ENCODE measurements at regions not wholly inside any gene's neighbourhood (a gene's known extent, or its start where the extent isn't known, plus 50 kb on each side); places are given as distances from the start of the nearest gene placed in this dataset.

GRCh38 chr11:114819028-114819427, 140.7 kb downstream of the NXPE2 start:
- Histone ChIP-seq H3K36me3 (ENCODE audit: control insufficient read depth, insufficient read depth, low read length) (no peaks in the 10 kb centered on the region), H3K27ac (ENCODE audit: low read length) (no peak overlapping the region), H3K27me3 (ENCODE audit: control insufficient read depth, insufficient read depth, low read length) (no peaks in the 10 kb centered on the region), H3K4me3 (ENCODE audit: low read depth in 2 of 2, low read length in 2 of 2) (no peak overlapping the region), H3K4me1 (ENCODE audit: control insufficient read depth, insufficient read depth, low read length) (no peaks in the 10 kb centered on the region), H3K9me3 (ENCODE audit: control insufficient read depth, insufficient read depth, low read depth, low read length) (no peaks in the 10 kb centered on the region)
- ChIA-PET POLR2A (no interaction called here), CTCF (no interaction called here)
- no TSS peak for BruUV-seq (replicated peaks)
- TF ChIP-seq TCF7L2 (IDR thresholded peaks at IDR 0.05; ENCODE audit: low read depth, low read length) (no peak), SIN3A (IDR thresholded peaks at IDR 0.05; ENCODE audit: borderline replicate concordance, insufficient read depth, low read depth, low read length) (no peak), POLR2AphosphoS5 (IDR thresholded peaks at IDR 0.05; ENCODE audit: low read depth, low read length) (no peak), CTCF (IDR thresholded peaks at IDR 0.05) (no peak), REST (IDR thresholded peaks at IDR 0.05; ENCODE audit: insufficient read depth in 1 of 2, low read depth in 2 of 2, low read length in 1 of 2) (no peak)
- ATAC-seq (no peak), DNase-seq (ENCODE audit: low read depth, low spot score) (no peak)
- intact Hi-C loops (cut with micrococcal nuclease; ENCODE audit: unreplicated experiment): no loop called here
- in situ Hi-C loops (cut with HindIII; ENCODE audit: low pct_unique_long_range_greater_than_20kb, low sequenced_read_pairs): no loop called here

GRCh38 chr11:114820621-114821020, 142.3 kb downstream of the NXPE2 start:
- Histone ChIP-seq H3K9me3 (ENCODE audit: control insufficient read depth, insufficient read depth, low read depth, low read length) (no peaks in the 10 kb centered on the region), H3K36me3 (ENCODE audit: control insufficient read depth, insufficient read depth, low read length) (no peaks in the 10 kb centered on the region), H3K27ac (ENCODE audit: low read length) (no peak overlapping the region), H3K27me3 (ENCODE audit: control insufficient read depth, insufficient read depth, low read length) (no peaks in the 10 kb centered on the region), H3K4me3 (ENCODE audit: low read depth in 2 of 2, low read length in 2 of 2) (no peak overlapping the region), H3K4me1 (ENCODE audit: control insufficient read depth, insufficient read depth, low read length) (no peaks in the 10 kb centered on the region)
- no peak for TF ChIP-seq SIN3A (IDR thresholded peaks at IDR 0.05; ENCODE audit: borderline replicate concordance, insufficient read depth, low read depth, low read length)
- no peak for TF ChIP-seq REST (IDR thresholded peaks at IDR 0.05; ENCODE audit: insufficient read depth in 1 of 2, low read depth in 2 of 2, low read length in 1 of 2)
- TF ChIP-seq POLR2AphosphoS5 (IDR thresholded peaks at IDR 0.05; ENCODE audit: low read depth, low read length): no peak
- no peak for TF ChIP-seq TCF7L2 (IDR thresholded peaks at IDR 0.05; ENCODE audit: low read depth, low read length)
- TF ChIP-seq CTCF (IDR thresholded peaks at IDR 0.05): no peak
- in situ Hi-C loops (cut with HindIII; ENCODE audit: low pct_unique_long_range_greater_than_20kb, low sequenced_read_pairs): no loop called here
- POLR2A ChIA-PET: no interaction called here
- no TSS peak for BruUV-seq (replicated peaks)
- CTCF ChIA-PET: no interaction called here
- no peak for ATAC-seq
- intact Hi-C loops (cut with micrococcal nuclease; ENCODE audit: unreplicated experiment): no loop called here
- DNase-seq (ENCODE audit: low read depth, low spot score): no peak

Data from Panc1 (cell line).